ENCODE measurements at regions not wholly inside any gene's neighbourhood (a gene's known extent, or its start where the extent isn't known, plus 50 kb on each side); places are given as distances from the start of the nearest gene placed in this dataset.

DNA sequence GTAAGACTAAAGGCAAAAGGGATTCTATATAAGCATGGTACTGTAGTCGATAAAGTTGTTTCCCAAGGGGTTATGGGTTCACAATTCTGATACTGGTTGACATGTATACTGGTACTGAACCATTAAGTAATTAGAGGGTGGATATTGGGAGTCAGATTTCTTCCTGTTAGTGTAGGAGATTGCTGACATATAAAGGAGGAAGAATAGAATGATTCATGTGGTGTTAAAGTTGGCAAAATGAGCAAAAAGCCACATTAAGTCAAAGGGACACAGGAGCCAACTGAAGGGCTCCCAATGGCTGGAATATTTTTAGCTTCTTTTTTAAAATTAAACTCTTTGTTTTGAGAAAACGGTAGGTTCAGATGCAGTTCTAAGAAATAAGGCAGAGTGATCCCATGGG, 126.3 kb upstream of the PRNP start:
- no peak overlapping the region for H3K4me3 Mint-ChIP-seq
- intact Hi-C loops (cut with DNase I, micrococcal nuclease) = no loop called here

DNA sequence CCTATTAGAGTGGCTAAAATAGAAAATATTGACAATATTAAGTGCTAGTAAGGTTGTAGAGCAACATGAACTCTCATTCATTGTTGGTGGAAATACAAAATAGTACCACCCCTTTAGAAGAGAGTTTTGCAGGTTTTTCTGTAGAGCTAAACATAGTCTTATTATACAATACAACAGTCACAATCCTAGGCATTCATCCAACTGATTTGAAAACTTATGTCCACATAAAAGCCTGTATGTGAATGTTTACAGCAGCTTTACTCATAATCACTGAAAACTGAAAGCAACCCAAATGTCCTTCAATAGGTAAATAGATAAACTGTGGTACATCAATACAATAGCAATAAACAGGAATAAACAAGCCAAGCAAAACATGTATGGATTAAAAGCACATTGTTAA, 127.2 kb upstream of the PRNP start:
- no peak overlapping the region for H3K27ac Mint-ChIP-seq
- H3K27me3 ChIP-seq (ENCODE audit: control insufficient read depth in 1 of 2, insufficient read depth in 2 of 2, low read length in 2 of 2) = peaks cover 6 to 38% of the 10 kb centered on the region in 2 experiments
- CTCF ChIA-PET = no interaction called here
- H3K27ac ChIP-seq (ENCODE audit: low read depth in 1 of 2, low read length in 2 of 2) = no peak overlapping the region
- TF ChIP-seq, protein P1, sequence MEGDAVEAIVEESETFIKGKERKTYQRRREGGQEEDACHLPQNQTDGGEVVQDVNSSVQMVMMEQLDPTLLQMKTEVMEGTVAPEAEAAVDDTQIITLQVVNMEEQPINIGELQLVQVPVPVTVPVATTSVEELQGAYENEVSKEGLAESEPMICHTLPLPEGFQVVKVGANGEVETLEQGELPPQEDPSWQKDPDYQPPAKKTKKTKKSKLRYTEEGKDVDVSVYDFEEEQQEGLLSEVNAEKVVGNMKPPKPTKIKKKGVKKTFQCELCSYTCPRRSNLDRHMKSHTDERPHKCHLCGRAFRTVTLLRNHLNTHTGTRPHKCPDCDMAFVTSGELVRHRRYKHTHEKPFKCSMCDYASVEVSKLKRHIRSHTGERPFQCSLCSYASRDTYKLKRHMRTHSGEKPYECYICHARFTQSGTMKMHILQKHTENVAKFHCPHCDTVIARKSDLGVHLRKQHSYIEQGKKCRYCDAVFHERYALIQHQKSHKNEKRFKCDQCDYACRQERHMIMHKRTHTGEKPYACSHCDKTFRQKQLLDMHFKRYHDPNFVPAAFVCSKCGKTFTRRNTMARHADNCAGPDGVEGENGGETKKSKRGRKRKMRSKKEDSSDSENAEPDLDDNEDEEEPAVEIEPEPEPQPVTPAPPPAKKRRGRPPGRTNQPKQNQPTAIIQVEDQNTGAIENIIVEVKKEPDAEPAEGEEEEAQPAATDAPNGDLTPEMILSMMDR (IDR thresholded peaks at IDR 0.05) = no peak
- H3K36me3 ChIP-seq (ENCODE audit: insufficient read depth, low read length) = no peaks in the 10 kb centered on the region
- ATAC-seq (ENCODE audit: poor library complexity) (no peak), DNase-seq (no peak)
- H3K9me3 Mint-ChIP-seq = no peaks in the 10 kb centered on the region
- H3K4me1 Mint-ChIP-seq (ENCODE audit: low read depth) = no peaks in the 10 kb centered on the region
- H3K4me3 ChIP-seq (ENCODE audit: low read length) = no peak overlapping the region
- peaks cover 69% of the 10 kb centered on the region for H3K27me3 Mint-ChIP-seq
- H3K36me3 Mint-ChIP-seq (ENCODE audit: low read depth) = no peaks in the 10 kb centered on the region
- intact Hi-C loops (cut with DNase I, micrococcal nuclease) = no loop called here
- no peaks in the 10 kb centered on the region for H3K4me1 ChIP-seq (ENCODE audit: insufficient read depth, low read length)
- H3K9me3 ChIP-seq (ENCODE audit: control insufficient read depth in 1 of 2, insufficient read depth in 1 of 2, low read length in 2 of 2) = no peaks in the 10 kb centered on the region
- POLR2A ChIA-PET = no interaction called here
- H3K4me3 Mint-ChIP-seq = no peak overlapping the region

More for the DNA sequence above, 126.3 kb upstream of the PRNP start:
- Mint-ChIP-seq H3K36me3 (ENCODE audit: low read depth) (no peaks in the 10 kb centered on the region), H3K9me3 (no peaks in the 10 kb centered on the region), H3K4me1 (ENCODE audit: low read depth) (no peaks in the 10 kb centered on the region), H3K27ac (no peak overlapping the region), H3K27me3 (peaks cover 66% of the 10 kb centered on the region)
- Histone ChIP-seq H3K36me3 (ENCODE audit: insufficient read depth, low read length) (no peaks in the 10 kb centered on the region), H3K27ac (ENCODE audit: low read depth in 1 of 2, low read length in 2 of 2) (no peak overlapping the region), H3K27me3 (ENCODE audit: control insufficient read depth in 1 of 2, insufficient read depth in 2 of 2, low read length in 2 of 2) (peaks cover 8 to 30% of the 10 kb centered on the region in 2 experiments), H3K9me3 (ENCODE audit: control insufficient read depth in 1 of 2, insufficient read depth in 1 of 2, low read length in 2 of 2) (no peaks in the 10 kb centered on the region), H3K4me3 (ENCODE audit: low read length) (no peak overlapping the region), H3K4me1 (ENCODE audit: insufficient read depth, low read length) (no peaks in the 10 kb centered on the region)
- ChIA-PET CTCF (no interaction called here), POLR2A (no interaction called here)
- DNase-seq = no peak
- TF ChIP-seq, protein P1 (IDR thresholded peaks at IDR 0.05) = no peak
- no peak for ATAC-seq (ENCODE audit: poor library complexity)

DNA sequence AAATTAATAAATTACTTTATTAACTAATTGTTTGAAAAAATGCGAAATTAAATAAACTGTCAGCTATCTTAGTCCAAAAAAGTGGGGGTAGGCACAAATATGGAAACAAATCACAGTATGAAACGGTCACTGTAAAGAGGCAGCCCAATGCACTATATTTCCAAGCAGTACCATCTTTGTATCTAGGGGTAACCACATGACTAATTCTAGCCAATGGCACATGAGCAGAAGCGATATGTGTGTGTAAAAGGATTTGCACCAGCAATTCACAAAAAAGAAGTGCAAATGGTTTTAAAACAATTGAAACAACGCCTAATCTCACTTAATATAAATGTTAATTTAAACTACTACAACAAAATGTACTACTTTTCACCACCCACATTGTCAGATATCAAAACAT, 129.5 kb upstream of the PRNP start:
- intact Hi-C loops (cut with DNase I, micrococcal nuclease) = no loop called here
- H3K9me3 ChIP-seq (ENCODE audit: control insufficient read depth in 1 of 2, insufficient read depth in 1 of 2, low read length in 2 of 2) = no peaks in the 10 kb centered on the region
- no peak for DNase-seq
- no peak overlapping the region for H3K4me3 Mint-ChIP-seq
- H3K36me3 Mint-ChIP-seq (ENCODE audit: low read depth) = no peaks in the 10 kb centered on the region
- H3K27me3 Mint-ChIP-seq = peaks cover 64% of the 10 kb centered on the region
- H3K27ac Mint-ChIP-seq = no peak overlapping the region
- ChIA-PET POLR2A (no interaction called here), CTCF (no interaction called here)
- H3K27me3 ChIP-seq (ENCODE audit: control insufficient read depth in 1 of 2, insufficient read depth in 2 of 2, low read length in 2 of 2) = peaks cover 9 to 40% of the 10 kb centered on the region in 2 experiments
- H3K4me3 ChIP-seq (ENCODE audit: low read length) = no peak overlapping the region
- H3K9me3 Mint-ChIP-seq = no peaks in the 10 kb centered on the region
- H3K36me3 ChIP-seq (ENCODE audit: insufficient read depth, low read length) = no peaks in the 10 kb centered on the region
- no peaks in the 10 kb centered on the region for H3K4me1 ChIP-seq (ENCODE audit: insufficient read depth, low read length)
- TF ChIP-seq, protein P1 (IDR thresholded peaks at IDR 0.05) = no peak
- ATAC-seq (ENCODE audit: poor library complexity) = no peak
- no peak overlapping the region for H3K27ac ChIP-seq (ENCODE audit: low read depth in 1 of 2, low read length in 2 of 2)
- no peaks in the 10 kb centered on the region for H3K4me1 Mint-ChIP-seq (ENCODE audit: low read depth)
